ENCODE measurements at regions not wholly inside any gene's neighbourhood (a gene's known extent, or its start where the extent isn't known, plus 50 kb on each side); places are given as distances from the start of the nearest gene placed in this dataset.

DNA sequence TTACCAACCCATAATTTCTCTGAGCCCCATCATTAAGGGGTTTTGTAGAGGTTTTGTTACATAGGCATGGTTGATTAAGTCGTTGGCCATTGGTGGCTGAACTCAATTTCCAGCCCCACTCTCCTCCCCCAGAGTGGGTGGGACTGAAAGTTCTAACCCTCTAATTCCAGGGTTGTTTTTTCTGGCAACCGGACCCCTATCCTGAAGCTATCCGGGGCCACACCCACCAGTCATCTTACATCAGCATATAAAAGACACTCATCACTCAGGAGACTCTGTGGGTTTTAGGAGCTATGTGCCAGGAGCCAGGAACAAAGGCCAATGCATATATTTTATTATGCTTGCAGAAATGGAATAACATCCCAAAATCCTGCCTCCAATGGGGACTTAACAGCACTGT is 186.0 kb downstream of the NXNL2 start:
- no peak for TF ChIP-seq CTCF (conservative IDR thresholded peaks at IDR 0.05; ENCODE audit: low read depth, low read length)
- no peak for TF ChIP-seq MAZ (IDR thresholded peaks at IDR 0.05; ENCODE audit: borderline replicate concordance, low read depth, low read length)
- TF ChIP-seq POLR2A (IDR thresholded peaks at IDR 0.05; ENCODE audit: low read depth, low read length), result no peak
- TF ChIP-seq CEBPB (IDR thresholded peaks at IDR 0.05; ENCODE audit: low read depth, low read length), result no peak
- no peak for TF ChIP-seq MAFK (IDR thresholded peaks at IDR 0.05; ENCODE audit: low read depth, low read length)
- TF ChIP-seq MXI1 (IDR thresholded peaks at IDR 0.05; ENCODE audit: borderline replicate concordance, low read depth, low read length), result no peak
- TF ChIP-seq FOS (IDR thresholded peaks at IDR 0.05; ENCODE audit: low read depth, low read length), result no peak
- TF ChIP-seq CHD1 (IDR thresholded peaks at IDR 0.05; ENCODE audit: low read depth, low read length), result no peak
- TF ChIP-seq ELK1 (IDR thresholded peaks at IDR 0.05; ENCODE audit: borderline replicate concordance, low read depth, low read length), result no peak
- no peak for TF ChIP-seq RCOR1 (IDR thresholded peaks at IDR 0.05; ENCODE audit: insufficient replicate concordance, low read length)
- TF ChIP-seq RFX5 (IDR thresholded peaks at IDR 0.05; ENCODE audit: low read depth, low read length), result no peak
- TF ChIP-seq RAD21 (IDR thresholded peaks at IDR 0.05; ENCODE audit: low read length), result no peak
- TF ChIP-seq USF2 (IDR thresholded peaks at IDR 0.05; ENCODE audit: low read depth, low read length), result no peak
- no peak for TF ChIP-seq NFE2L2 (IDR thresholded peaks at IDR 0.05; ENCODE audit: low read depth, low read length)

All from IMR-90 (cell line).